ENCODE measurements at regions not wholly inside any gene's neighbourhood (a gene's known extent, or its start where the extent isn't known, plus 50 kb on each side); places are given as distances from the start of the nearest gene placed in this dataset.

- in situ Hi-C loops (cut with HindIII; ENCODE audit: low sequenced_read_pairs) = no loop called here
- TF ChIP-seq CTCF (IDR thresholded peaks at IDR 0.05; ENCODE audit: low read depth, low read length, missing control alignments) = no peak
- H3K4me3 ChIP-seq (ENCODE audit: low read depth, low read length) = no peak overlapping the region
- DNase-seq (ENCODE audit: low read depth) = no peak
Measured at GRCh38 chr10:23614483-23614882, 175.6 kb downstream of the OTUD1 start.

- no peak for TF ChIP-seq CTCF (IDR thresholded peaks at IDR 0.05; ENCODE audit: low read depth, low read length, missing control alignments)
- in situ Hi-C loops (cut with HindIII; ENCODE audit: low sequenced_read_pairs) = no loop called here
Measured at GRCh38 chr10:23630376-23630775, 191.5 kb downstream of the OTUD1 start.

DNA sequence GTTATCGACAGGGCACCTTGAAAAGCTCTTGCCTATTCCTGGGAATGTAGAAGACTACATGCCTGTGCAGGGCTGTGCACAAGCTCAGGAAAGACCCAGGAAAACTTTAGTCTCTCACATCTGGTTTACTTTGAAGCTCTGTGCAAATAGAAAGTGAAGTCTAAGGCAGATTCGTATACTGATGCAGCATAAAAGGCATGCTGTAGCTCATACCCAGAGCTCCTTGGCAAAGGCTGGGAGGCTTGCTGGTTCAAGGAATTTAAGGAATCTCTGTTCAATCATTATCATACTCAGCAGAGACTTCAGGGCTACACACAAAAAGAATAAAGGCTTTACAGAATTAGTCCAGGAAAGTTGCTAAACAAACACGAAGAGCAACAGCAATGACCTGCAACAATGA, 192.0 kb downstream of the OTUD1 start:
- no peak for DNase-seq (ENCODE audit: low read depth)
- no peak overlapping the region for H3K4me3 ChIP-seq (ENCODE audit: low read depth, low read length)
- TF ChIP-seq CTCF (IDR thresholded peaks at IDR 0.05; ENCODE audit: low read depth, low read length, missing control alignments) = no peak
- in situ Hi-C loops (cut with HindIII; ENCODE audit: low sequenced_read_pairs) = no loop called here

More at GRCh38 chr10:23630376-23630775, 191.5 kb downstream of the OTUD1 start:
- no peak for DNase-seq (ENCODE audit: low read depth)
- no peak overlapping the region for H3K4me3 ChIP-seq (ENCODE audit: low read depth, low read length)

DNA sequence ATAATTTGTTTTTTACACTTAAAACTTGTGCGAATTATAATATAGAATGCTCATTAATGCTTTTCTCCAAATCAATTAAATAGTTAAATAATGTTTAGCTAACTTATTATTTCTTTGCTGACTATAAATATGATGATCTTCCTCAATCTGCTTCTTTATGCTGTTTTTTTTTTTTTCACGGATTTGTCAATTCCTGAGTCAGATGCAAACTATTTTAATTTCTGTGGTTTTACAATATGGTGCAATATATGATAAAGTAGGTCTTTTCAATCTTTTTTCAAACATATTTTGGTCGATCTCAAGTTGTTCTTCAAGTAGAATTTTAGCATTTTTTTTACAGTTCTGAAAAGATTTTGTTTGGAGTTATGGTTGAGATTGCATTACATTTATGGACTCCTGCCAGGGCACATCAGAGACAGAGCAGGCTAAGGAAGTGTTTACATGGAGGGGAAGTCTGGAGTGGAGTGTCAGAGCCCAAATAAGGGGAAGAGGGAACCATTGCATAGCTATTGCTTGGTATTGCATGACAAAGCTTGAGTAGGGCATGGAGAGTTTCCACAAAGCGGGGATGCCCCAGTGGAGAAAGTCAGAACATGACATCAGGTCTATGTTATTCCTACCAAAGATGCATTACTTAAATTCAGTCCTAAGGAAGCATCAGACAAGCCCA, 204.4 kb downstream of the OTUD1 start:
- no peak for TF ChIP-seq CTCF (IDR thresholded peaks at IDR 0.05; ENCODE audit: low read depth, low read length, missing control alignments)
- in situ Hi-C loops (cut with HindIII; ENCODE audit: low sequenced_read_pairs) = no loop called here
- no peak for DNase-seq (ENCODE audit: low read depth)
- no peak overlapping the region for H3K4me3 ChIP-seq (ENCODE audit: low read depth, low read length)

DNA sequence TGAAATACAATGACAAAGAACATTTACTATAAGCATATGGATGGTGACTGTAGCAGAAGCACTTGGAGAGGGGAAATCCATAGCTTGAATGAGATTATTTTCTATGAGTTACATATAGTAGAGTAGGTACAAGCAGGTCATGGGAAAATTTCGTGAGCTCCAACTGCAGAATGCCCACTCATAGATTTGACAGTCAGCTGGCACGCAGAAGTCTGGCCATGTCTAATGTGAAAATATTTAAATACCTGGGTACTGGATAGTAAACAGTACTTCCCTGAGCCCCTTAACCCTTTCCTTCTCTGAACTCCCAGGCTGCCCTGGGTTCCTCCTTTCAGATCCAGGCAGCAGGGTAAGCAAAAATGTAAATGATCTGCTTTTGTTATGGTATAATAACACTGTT, 209.7 kb downstream of the OTUD1 start:
- TF ChIP-seq CTCF (IDR thresholded peaks at IDR 0.05; ENCODE audit: low read depth, low read length, missing control alignments) = no peak
- no peak for DNase-seq (ENCODE audit: low read depth)
- in situ Hi-C loops (cut with HindIII; ENCODE audit: low sequenced_read_pairs) = no loop called here
- no peak overlapping the region for H3K4me3 ChIP-seq (ENCODE audit: low read depth, low read length)

DNA sequence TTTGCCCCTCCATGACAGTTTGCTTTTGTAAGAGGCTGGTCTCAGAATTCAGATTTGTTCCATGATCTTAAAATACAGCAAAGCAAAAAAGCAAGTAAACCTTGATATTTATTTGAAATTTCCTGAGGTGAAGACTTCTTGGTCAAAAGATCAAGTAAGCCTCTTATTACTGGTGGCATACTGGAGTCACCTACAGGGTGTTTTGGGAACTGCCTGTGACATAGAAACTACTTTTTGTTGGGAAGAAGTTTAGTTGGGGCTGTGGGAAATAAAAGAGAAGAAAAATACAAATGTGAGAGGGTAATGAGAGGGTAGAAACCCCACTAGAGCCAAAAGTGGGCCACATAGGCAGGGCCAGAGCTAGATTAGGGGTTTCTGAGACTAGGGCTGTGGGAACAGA, 217.9 kb downstream of the OTUD1 start:
- DNase-seq (ENCODE audit: low read depth) = no peak
- peak; percentile 6 for TF ChIP-seq CTCF (IDR thresholded peaks at IDR 0.05; ENCODE audit: low read depth, low read length, missing control alignments)
- in situ Hi-C loops (cut with HindIII; ENCODE audit: low sequenced_read_pairs) = no loop called here
- H3K4me3 ChIP-seq (ENCODE audit: low read depth, low read length) = no peak overlapping the region
